Peyer's patch (tissue), 4 donors: ENCODE measurements at regions not wholly inside any gene's neighbourhood (a gene's known extent, or its start where the extent isn't known, plus 50 kb on each side); places are given as distances from the start of the nearest gene placed in this dataset.
"Not testable (repeated sequence)": the region's sequence is repeated elsewhere in the genome, so short reads cannot be mapped to it uniquely, and the experiment has no call there.

Experiments
- DNase-seq, 3 donors: peaks; one replicate each; pipeline ENCODE4 v3.0.0-alpha.2; 2017 to 2019
- H3K27ac ChIP-seq, 4 donors: fragments of 200-600 bp; sonication (generic); one replicate each; pipeline ENCODE4 v1.5.1; 2016 to 2019
- H3K27me3 ChIP-seq, 2 donors: fragments of 200-600 bp; sonication (generic); one replicate each; pipeline ENCODE4 v1.5.1; 2019
- H3K36me3 ChIP-seq, 3 donors: fragments of 200-600 bp; sonication (generic); one replicate each; pipeline ENCODE4 v1.5.1; 2016 to 2019
- H3K4me1 ChIP-seq, 4 donors: fragments of 200-600 bp; sonication (generic); one replicate each; pipeline ENCODE4 v1.5.1; 2016 to 2019
- H3K4me3 ChIP-seq, 4 donors: fragments of 200-600 bp; sonication (generic); 1 replicate in 3 of 4; 2 replicates in 1 of 4; pipeline ENCODE4 v1.5.1; 2016 to 2019; ENCODE audit warnings: mild to moderate bottlenecking in 1 of 4
- H3K9me3 ChIP-seq, 4 donors: fragments of 200-600 bp; sonication (generic); one replicate each; pipeline ENCODE4 v1.5.1; 2016 to 2019; ENCODE audit warnings: mild to moderate bottlenecking in 1 of 4
- CTCF ChIP-seq, 6 experiments: fragments of 450-650 bp in 4 of 6; fragments of 200-600 bp in 2 of 6; sonication (generic) in 1 of 6; IDR thresholded peaks; one replicate each; pipeline ENCODE4 v1.5.1; 2017 to 2019; ENCODE audit warnings: antibody characterized with exemption in 6 of 6, mild to moderate bottlenecking in 3 of 6, moderate library complexity in 1 of 6
- POLR2A ChIP-seq, 2 donors: fragments of 450-650 bp; IDR thresholded peaks; one replicate each; pipeline ENCODE4 v1.5.1; 2017; ENCODE audit warnings: antibody characterized with exemption in 2 of 2, mild to moderate bottlenecking in 2 of 2, moderate library complexity in 2 of 2

DNA sequence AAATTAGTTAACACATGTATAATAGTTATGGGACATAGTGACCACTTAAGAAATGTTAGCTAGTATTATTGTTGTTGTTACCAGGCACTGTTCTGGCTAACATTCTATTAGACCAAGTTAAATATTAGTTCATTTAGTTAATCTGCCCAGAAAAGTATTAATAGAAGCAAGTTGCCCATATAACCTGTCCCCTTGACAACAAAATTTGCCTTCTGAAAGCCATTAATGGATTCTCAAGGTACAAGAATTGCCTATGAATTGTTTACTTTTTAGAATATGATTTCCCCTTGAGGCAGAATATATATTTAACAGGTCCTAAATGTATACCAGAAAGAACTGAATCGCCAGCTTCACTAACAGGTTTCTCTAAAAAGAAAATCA is 167.3 kb upstream of the TMCC3 start:
- TF ChIP-seq POLR2A (IDR thresholded peaks at IDR 0.05) (no peak), CTCF (IDR thresholded peaks at IDR 0.05) (no peak)
- Histone ChIP-seq H3K9me3 (peaks cover 0 to 14% (median 0%) of the 10 kb centered on the region in 4 donors), H3K4me1 (peaks cover 0 to 9% (median 0%) of the 10 kb centered on the region in 4 donors), H3K27ac (peak overlapping the region in 2 of 4 donors; percentile 28 to 53), H3K4me3 (no peak overlapping the region), H3K36me3 (no peaks in the 10 kb centered on the region), H3K27me3 (no peaks in the 10 kb centered on the region)
- no peak for DNase-seq

- H3K9me3 ChIP-seq: peaks cover 0 to 14% (median 0%) of the 10 kb centered on the region in 4 donors
- H3K4me1 ChIP-seq, DNase-seq, H3K27me3 ChIP-seq, H3K36me3 ChIP-seq, H3K4me3 ChIP-seq: not testable (repeated sequence)
- H3K27ac ChIP-seq: peak overlapping the region in 1 of 4 donors; percentile 53
These were observed 166.8 kb upstream of the TMCC3 start for GRCh38 chr12:94817201-94817600.

GRCh38 chr12:94816746-94817145 is 166.4 kb upstream of the TMCC3 start:
- peaks cover 0 to 17% (median 0%) of the 10 kb centered on the region in 4 donors for H3K9me3 ChIP-seq
- not testable (repeated sequence) for H3K27me3 ChIP-seq, H3K4me3 ChIP-seq, DNase-seq, H3K4me1 ChIP-seq, H3K36me3 ChIP-seq
- H3K27ac ChIP-seq: peak overlapping the region in 1 of 4 donors; percentile 53

- peak in 2 of 3 donors; percentile 21 to 50 for DNase-seq
These were observed 165.6 kb upstream of the TMCC3 start for GRCh38 chr12:94815958-94816357.

GRCh38 chr12:94815450-94815849 is 165.1 kb upstream of the TMCC3 start:
- Histone ChIP-seq H3K27ac (peak overlapping the region in 1 of 4 donors; percentile 48), H3K27me3 (no peaks in the 10 kb centered on the region), H3K9me3 (peaks cover 0 to 17% (median 0%) of the 10 kb centered on the region in 4 donors), H3K4me3 (no peak overlapping the region), H3K36me3 (no peaks in the 10 kb centered on the region), H3K4me1 (peaks cover 0 to 9% (median 0%) of the 10 kb centered on the region in 4 donors)
- no peak for DNase-seq
- no peak for TF ChIP-seq POLR2A (IDR thresholded peaks at IDR 0.05)
- TF ChIP-seq CTCF (IDR thresholded peaks at IDR 0.05): no peak

More at GRCh38 chr12:94815958-94816357, 165.6 kb upstream of the TMCC3 start:
- TF ChIP-seq POLR2A (IDR thresholded peaks at IDR 0.05) (no peak), CTCF (IDR thresholded peaks at IDR 0.05) (no peak)
- no peak overlapping the region for H3K4me3 ChIP-seq
- H3K27me3 ChIP-seq: no peaks in the 10 kb centered on the region
- no peaks in the 10 kb centered on the region for H3K36me3 ChIP-seq
- H3K4me1 ChIP-seq: peaks cover 0 to 9% (median 0%) of the 10 kb centered on the region in 4 donors
- peak overlapping the region in 1 of 4 donors; percentile 48 for H3K27ac ChIP-seq
- peaks cover 0 to 17% (median 0%) of the 10 kb centered on the region in 4 donors for H3K9me3 ChIP-seq

GRCh38 chr12:94813314-94813713 is 163.0 kb upstream of the TMCC3 start:
- Histone ChIP-seq H3K9me3 (peaks cover 0 to 17% (median 0%) of the 10 kb centered on the region in 4 donors), H3K36me3 (no peaks in the 10 kb centered on the region), H3K27me3 (no peaks in the 10 kb centered on the region), H3K4me3 (no peak overlapping the region), H3K4me1 (peaks cover 0 to under 1% (median 0%) of the 10 kb centered on the region in 4 donors), H3K27ac (no peak overlapping the region)
- DNase-seq: no peak
- TF ChIP-seq CTCF (IDR thresholded peaks at IDR 0.05) (no peak), POLR2A (IDR thresholded peaks at IDR 0.05) (no peak)

- H3K4me3 ChIP-seq: no peak overlapping the region
- no peak overlapping the region for H3K27ac ChIP-seq
- no peaks in the 10 kb centered on the region for H3K27me3 ChIP-seq
- no peak for TF ChIP-seq POLR2A (IDR thresholded peaks at IDR 0.05)
- DNase-seq: no peak
- H3K36me3 ChIP-seq: no peaks in the 10 kb centered on the region
- H3K9me3 ChIP-seq: peaks cover 0 to 17% (median 0%) of the 10 kb centered on the region in 4 donors
- H3K4me1 ChIP-seq: no peaks in the 10 kb centered on the region
These were observed 162.0 kb upstream of the TMCC3 start for GRCh38 chr12:94812345-94812744.
